ENCODE measurements at regions not wholly inside any gene's neighbourhood (a gene's known extent, or its start where the extent isn't known, plus 50 kb on each side); places are given as distances from the start of the nearest gene placed in this dataset.

DNA sequence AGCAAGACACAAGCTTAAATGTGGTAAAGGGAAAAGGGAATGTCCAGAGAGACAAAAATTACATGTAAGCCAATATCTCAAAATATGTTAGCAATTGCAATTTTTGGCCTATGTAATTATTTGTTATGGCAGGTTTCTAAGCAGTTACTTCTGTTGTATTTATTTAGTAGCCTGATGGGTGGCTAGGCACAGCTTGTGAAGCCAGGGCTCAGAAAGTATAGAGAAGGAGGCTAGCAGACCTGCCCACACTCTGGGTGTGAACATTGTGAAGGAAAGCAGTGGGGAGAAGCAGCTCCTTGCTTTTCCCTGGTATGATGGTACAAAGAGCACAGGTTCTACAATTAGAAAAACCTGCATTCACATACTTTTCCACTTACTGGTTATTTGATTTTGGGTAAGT lies 196.5 kb upstream of the PGR start:
- intact Hi-C loops (cut with DNase I), result no loop called here
- no peak for TF ChIP-seq EP300 (IDR thresholded peaks at IDR 0.05)
- TF ChIP-seq, protein P1, sequence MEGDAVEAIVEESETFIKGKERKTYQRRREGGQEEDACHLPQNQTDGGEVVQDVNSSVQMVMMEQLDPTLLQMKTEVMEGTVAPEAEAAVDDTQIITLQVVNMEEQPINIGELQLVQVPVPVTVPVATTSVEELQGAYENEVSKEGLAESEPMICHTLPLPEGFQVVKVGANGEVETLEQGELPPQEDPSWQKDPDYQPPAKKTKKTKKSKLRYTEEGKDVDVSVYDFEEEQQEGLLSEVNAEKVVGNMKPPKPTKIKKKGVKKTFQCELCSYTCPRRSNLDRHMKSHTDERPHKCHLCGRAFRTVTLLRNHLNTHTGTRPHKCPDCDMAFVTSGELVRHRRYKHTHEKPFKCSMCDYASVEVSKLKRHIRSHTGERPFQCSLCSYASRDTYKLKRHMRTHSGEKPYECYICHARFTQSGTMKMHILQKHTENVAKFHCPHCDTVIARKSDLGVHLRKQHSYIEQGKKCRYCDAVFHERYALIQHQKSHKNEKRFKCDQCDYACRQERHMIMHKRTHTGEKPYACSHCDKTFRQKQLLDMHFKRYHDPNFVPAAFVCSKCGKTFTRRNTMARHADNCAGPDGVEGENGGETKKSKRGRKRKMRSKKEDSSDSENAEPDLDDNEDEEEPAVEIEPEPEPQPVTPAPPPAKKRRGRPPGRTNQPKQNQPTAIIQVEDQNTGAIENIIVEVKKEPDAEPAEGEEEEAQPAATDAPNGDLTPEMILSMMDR (IDR thresholded peaks at IDR 0.05), result no peak
- no peak for TF ChIP-seq POLR2A (IDR thresholded peaks at IDR 0.05)
- H3K9me3 ChIP-seq, result no peaks in the 10 kb centered on the region

DNA sequence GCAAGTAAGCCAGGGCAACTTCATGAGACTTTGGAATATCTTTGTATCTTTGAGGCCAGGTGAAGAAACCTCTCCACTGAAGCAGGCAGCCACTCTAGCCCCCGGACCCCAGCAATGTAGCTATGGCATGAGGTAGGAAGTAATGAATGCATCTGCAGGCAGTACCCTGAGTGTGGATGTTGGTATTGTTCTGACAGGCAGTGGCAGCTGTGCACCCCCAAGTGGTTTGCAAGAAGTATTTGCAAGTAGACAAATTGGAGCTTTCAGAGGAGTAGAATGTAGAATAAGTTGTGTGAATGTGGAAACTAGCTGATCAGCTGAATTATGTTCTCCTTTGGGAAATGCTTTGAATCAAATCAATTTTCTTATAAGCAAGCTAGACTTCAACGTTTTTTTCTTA lies 194.4 kb upstream of the PGR start:
- DNase-seq, result no peak
- whole genome bisulfite sequencing, 3 donors, result 47 to 78% (median 71%) methylated on average over 2 of the region's 2 CpGs
- no peak for TF ChIP-seq POLR2A (IDR thresholded peaks at IDR 0.05)
- TF ChIP-seq, protein P1 (IDR thresholded peaks at IDR 0.05), result no peak
- no peak for TF ChIP-seq EP300 (IDR thresholded peaks at IDR 0.05)
- Histone ChIP-seq H3K27me3 (no peaks in the 10 kb centered on the region), H3K36me3 (no peaks in the 10 kb centered on the region), H3K4me3 (no peak overlapping the region), H3K27ac (no peak overlapping the region), H3K9me3 (no peaks in the 10 kb centered on the region), H3K4me1 (ENCODE audit: insufficient read depth) (no peaks in the 10 kb centered on the region)
- intact Hi-C loops (cut with DNase I), result no loop called here

More for the DNA sequence above, 196.5 kb upstream of the PGR start:
- H3K4me1 ChIP-seq (ENCODE audit: insufficient read depth), result no peaks in the 10 kb centered on the region
- no peak overlapping the region for H3K4me3 ChIP-seq
- H3K27ac ChIP-seq, result no peak overlapping the region
- H3K36me3 ChIP-seq, result no peaks in the 10 kb centered on the region
- no peaks in the 10 kb centered on the region for H3K27me3 ChIP-seq
- no peak for DNase-seq

DNA sequence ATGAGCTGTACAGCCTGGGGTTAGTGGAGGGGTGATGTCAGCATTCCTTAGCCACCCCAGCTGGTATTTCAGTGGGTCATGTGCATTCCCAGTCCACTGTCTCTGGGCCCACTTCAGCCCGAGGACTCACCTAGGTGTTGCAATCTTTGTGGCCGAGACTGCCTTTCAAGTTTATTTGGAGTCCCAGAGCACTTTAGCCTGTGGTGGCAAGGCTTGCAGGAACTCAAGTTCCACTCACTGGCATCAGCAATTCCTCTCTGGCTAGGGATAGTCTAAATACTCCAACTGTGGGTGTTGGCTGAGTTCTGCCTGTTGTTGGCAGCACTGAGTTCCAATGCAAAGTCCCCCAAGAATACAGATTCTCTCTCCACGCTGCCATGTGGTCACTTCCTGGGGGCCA lies 191.6 kb upstream of the PGR start:
- WGBS, 3 donors, result 93 to 99% (median 98%) methylated on average over 3 of the region's 3 CpGs
- DNase-seq, result no peak
- Histone ChIP-seq H3K4me3 (no peak overlapping the region), H3K27me3 (no peaks in the 10 kb centered on the region), H3K27ac (no peak overlapping the region), H3K36me3 (no peaks in the 10 kb centered on the region), H3K4me1 (ENCODE audit: insufficient read depth) (no peaks in the 10 kb centered on the region), H3K9me3 (no peaks in the 10 kb centered on the region)
- TF ChIP-seq, protein P1 (IDR thresholded peaks at IDR 0.05), result no peak
- TF ChIP-seq EP300 (IDR thresholded peaks at IDR 0.05) (no peak), POLR2A (IDR thresholded peaks at IDR 0.05) (no peak)
- intact Hi-C loops (cut with DNase I), result no loop called here

DNA sequence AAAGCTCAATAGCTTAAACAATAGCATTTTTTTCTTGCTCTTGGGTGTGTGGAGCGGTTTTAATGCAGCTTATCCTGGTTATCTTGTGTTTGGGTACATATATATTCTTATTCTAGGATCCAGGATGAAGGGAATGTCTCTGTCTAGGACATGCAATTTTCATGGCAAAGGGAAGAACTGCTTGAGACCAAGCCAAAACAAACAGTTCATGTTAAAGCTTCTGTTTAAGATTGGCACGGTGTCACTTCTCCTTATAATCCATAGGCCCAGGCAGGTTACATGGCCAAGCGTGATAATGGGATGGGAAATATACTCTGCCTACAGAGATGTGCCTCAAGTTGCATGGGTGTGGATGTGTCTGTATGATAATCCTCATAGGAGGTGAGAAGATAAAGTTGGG lies 177.1 kb upstream of the PGR start:
- intact Hi-C loops (cut with DNase I), result no loop called here
- Histone ChIP-seq H3K27ac (no peak overlapping the region), H3K4me1 (ENCODE audit: insufficient read depth) (peaks cover 1% of the 10 kb centered on the region), H3K36me3 (no peaks in the 10 kb centered on the region), H3K4me3 (no peak overlapping the region), H3K9me3 (no peaks in the 10 kb centered on the region), H3K27me3 (no peaks in the 10 kb centered on the region)
- no peak for DNase-seq
- WGBS, 3 donors, result 89 to 97% (median 95%) methylated on average over 3 of the region's 3 CpGs
- TF ChIP-seq, protein P1 (IDR thresholded peaks at IDR 0.05), result no peak
- TF ChIP-seq EP300 (IDR thresholded peaks at IDR 0.05) (no peak), POLR2A (IDR thresholded peaks at IDR 0.05) (no peak)

DNA sequence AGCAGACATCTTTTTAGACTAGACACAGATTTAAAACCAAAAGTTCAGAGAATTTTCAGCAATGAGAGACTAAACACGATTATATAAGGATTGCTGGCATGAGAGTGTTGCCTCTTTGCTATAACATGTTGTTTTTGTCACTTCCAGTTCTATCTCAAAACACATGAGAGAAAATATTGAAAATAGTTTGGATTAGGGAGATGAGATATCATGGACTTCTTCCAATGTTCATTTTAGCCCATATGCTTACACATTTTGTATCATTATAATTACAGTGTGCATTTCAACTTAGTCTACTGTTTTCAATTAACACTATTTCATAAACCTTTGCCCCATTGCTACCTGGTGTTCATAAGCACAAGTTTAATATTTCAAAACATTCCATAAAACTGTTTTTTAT lies 175.9 kb upstream of the PGR start:
- Histone ChIP-seq H3K4me3 (no peak overlapping the region), H3K9me3 (no peaks in the 10 kb centered on the region), H3K27ac (no peak overlapping the region), H3K36me3 (no peaks in the 10 kb centered on the region), H3K4me1 (ENCODE audit: insufficient read depth) (peaks cover 3% of the 10 kb centered on the region), H3K27me3 (no peaks in the 10 kb centered on the region)
- intact Hi-C loops (cut with DNase I), result loop anchor here in 1 of 4 donors (2.0 kb wide), 1 partner anchor 15 kb away; no protein-coding TSS in a partner anchor
- TF ChIP-seq EP300 (IDR thresholded peaks at IDR 0.05), result no peak
- 3 to 21% (median 11%) methylated on average over 1 of the region's 1 CpG for WGBS, 3 donors
- no peak for DNase-seq

Measured in ovary (tissue), 7 donors.